ENCODE measurements at regions not wholly inside any gene's neighbourhood (a gene's known extent, or its start where the extent isn't known, plus 50 kb on each side); places are given as distances from the start of the nearest gene placed in this dataset.

- Histone ChIP-seq H3K4me3 (no peak overlapping the region), H3K27ac (no peak overlapping the region), H3K27me3 (no peaks in the 10 kb centered on the region), H3K9me3 (no peaks in the 10 kb centered on the region), H3K36me3 (no peaks in the 10 kb centered on the region), H3K4me1 (no peaks in the 10 kb centered on the region)
- no peak for DNase-seq (ENCODE audit: low spot score in 2 of 2)
- WGBS, 2 donors: 73 to 77% methylated on average over 1 to 2 of the region's 2 CpGs
- TF ChIP-seq EP300 (IDR thresholded peaks at IDR 0.05): no peak
- no peak for TF ChIP-seq CTCF (IDR thresholded peaks at IDR 0.05)
- no peak for TF ChIP-seq POLR2A (IDR thresholded peaks at IDR 0.05)
These were observed 901.5 kb downstream of the ARAP2 start for GRCh38 chr4:35342833-35343232.

DNA sequence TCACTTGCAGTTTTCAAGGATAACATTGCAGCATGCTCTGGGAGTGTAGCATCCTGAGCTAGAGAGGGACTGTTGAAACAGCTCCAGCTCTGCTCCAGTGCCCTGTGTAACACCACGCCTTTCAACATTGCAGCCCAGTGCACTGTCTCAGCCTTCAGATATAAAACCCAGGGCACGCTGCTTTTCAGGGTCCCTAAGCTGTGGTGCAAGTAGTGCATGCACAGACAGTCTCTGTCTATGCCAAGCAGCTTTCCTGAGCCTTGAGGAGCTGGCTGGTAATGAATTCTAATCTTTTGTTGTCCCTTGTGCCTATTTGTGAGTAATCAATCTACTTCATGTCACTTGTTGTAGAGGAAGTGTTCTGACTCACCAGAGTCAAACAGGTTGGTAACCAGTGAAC is 897.0 kb downstream of the ARAP2 start:
- TF ChIP-seq CTCF (IDR thresholded peaks at IDR 0.05) (no peak), POLR2A (IDR thresholded peaks at IDR 0.05) (no peak), EP300 (IDR thresholded peaks at IDR 0.05) (no peak)
- 73 to 75% methylated on average over 2 of the region's 2 CpGs for WGBS, 2 donors
- H3K4me3 ChIP-seq: no peak overlapping the region
- H3K9me3 ChIP-seq: peaks cover 0 to 15% (median 0%) of the 10 kb centered on the region in 4 donors
- no peak for DNase-seq (ENCODE audit: low spot score in 2 of 2)
- no peaks in the 10 kb centered on the region for H3K4me1 ChIP-seq
- H3K27ac ChIP-seq: no peak overlapping the region
- no peaks in the 10 kb centered on the region for H3K36me3 ChIP-seq
- H3K27me3 ChIP-seq: no peaks in the 10 kb centered on the region

- Histone ChIP-seq H3K4me1 (peaks cover 0 to 5% (median 0%) of the 10 kb centered on the region in 4 donors), H3K4me3 (no peak overlapping the region), H3K9me3 (peaks cover 0 to 4% (median 0%) of the 10 kb centered on the region in 4 donors), H3K36me3 (no peaks in the 10 kb centered on the region), H3K27ac (no peak overlapping the region), H3K27me3 (no peaks in the 10 kb centered on the region)
- no peak for TF ChIP-seq CTCF (IDR thresholded peaks at IDR 0.05)
- no peak for TF ChIP-seq EP300 (IDR thresholded peaks at IDR 0.05)
- no peak for TF ChIP-seq POLR2A (IDR thresholded peaks at IDR 0.05)
- WGBS, 2 donors: 24 to 32% methylated on average over 3 of the region's 3 CpGs
- no peak for DNase-seq (ENCODE audit: low spot score in 2 of 2)
These were observed 886.2 kb downstream of the ARAP2 start for GRCh38 chr4:35358001-35358584.

DNA sequence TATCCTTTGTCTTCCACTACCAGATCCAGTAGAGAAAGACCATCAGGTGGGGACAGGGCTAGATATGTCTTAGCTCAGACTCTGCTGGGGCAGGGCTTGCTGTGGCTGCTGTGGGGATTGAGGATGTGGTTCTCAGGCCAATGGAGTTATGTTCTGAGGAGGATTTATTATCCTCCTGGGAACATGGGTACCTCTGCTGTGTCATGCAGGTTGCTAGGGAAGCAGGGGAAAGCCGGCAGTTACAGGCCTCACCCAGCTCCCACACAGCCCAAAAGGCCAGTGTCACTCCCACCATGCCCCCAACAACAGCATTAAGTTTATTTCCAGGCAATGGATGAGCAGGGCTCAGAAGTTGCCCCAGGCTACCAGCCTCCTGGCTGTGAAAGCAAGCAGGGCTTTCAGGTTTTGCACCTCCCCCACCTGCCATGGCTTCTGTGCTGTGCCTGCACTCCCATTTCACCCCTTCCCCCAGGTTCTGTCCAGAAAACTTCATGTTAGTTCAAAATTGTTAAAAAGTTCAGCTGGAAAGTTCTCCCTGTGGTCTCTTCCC is 879.9 kb downstream of the ARAP2 start:
- H3K4me1 ChIP-seq: no peaks in the 10 kb centered on the region
- WGBS, 2 donors: 69 to 71% methylated on average over 1 of the region's 1 CpG
- no peaks in the 10 kb centered on the region for H3K27me3 ChIP-seq
- TF ChIP-seq POLR2A (IDR thresholded peaks at IDR 0.05) (no peak), CTCF (IDR thresholded peaks at IDR 0.05) (no peak)
- H3K27ac ChIP-seq: no peak overlapping the region
- no peak overlapping the region for H3K4me3 ChIP-seq
- peaks cover 0 to 5% (median 0%) of the 10 kb centered on the region in 4 donors for H3K9me3 ChIP-seq
- no peak for DNase-seq (ENCODE audit: low spot score in 2 of 2)
- H3K36me3 ChIP-seq: no peaks in the 10 kb centered on the region

DNA sequence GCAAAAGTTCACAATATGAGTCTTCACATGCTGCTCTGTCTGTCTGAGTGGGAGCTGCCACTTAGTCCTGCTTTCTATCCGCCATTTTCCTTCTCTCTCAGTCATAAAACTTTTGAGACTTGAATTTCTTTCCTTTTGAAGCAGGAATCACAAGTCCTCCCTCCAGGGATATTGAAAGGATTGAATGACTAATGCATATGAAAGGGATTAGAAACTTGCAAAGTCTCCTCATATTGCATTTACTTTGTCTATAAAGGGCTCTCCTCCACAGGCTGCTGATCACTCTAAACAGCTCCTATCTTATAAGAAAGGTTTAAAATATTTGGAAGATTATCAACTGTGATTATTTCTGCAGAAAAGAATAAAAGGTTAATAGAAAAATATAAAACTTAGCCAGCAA is 879.1 kb downstream of the ARAP2 start:
- H3K9me3 ChIP-seq: peaks cover 0 to 5% (median 0%) of the 10 kb centered on the region in 4 donors
- no peaks in the 10 kb centered on the region for H3K4me1 ChIP-seq
- TF ChIP-seq EP300 (IDR thresholded peaks at IDR 0.05) (no peak), POLR2A (IDR thresholded peaks at IDR 0.05) (no peak), CTCF (IDR thresholded peaks at IDR 0.05) (no peak)
- H3K36me3 ChIP-seq: no peaks in the 10 kb centered on the region
- WGBS, 2 donors: 74 to 86% methylated on average over 1 of the region's 1 CpG
- no peaks in the 10 kb centered on the region for H3K27me3 ChIP-seq
- H3K4me3 ChIP-seq: no peak overlapping the region
- DNase-seq (ENCODE audit: low spot score in 2 of 2): no peak
- H3K27ac ChIP-seq: no peak overlapping the region
